ENCODE measurements at regions not wholly inside any gene's neighbourhood (a gene's known extent, or its start where the extent isn't known, plus 50 kb on each side); places are given as distances from the start of the nearest gene placed in this dataset.

- TF ChIP-seq EZH2 (IDR thresholded peaks at IDR 0.05; ENCODE audit: low read depth) = no peak
- no peak for TF ChIP-seq CTCF (conservative IDR thresholded peaks at IDR 0.05)
Observed at GRCh38 chr7:119748251-119748860, 524.6 kb upstream of the KCND2 start.
